H9 (cell line): ENCODE measurements at regions not wholly inside any gene's neighbourhood (a gene's known extent, or its start where the extent isn't known, plus 50 kb on each side); places are given as distances from the start of the nearest gene placed in this dataset.

Source experiments
- DNase-seq: peaks from one replicate; pipeline ENCODE4 v3.0.0-alpha.2; 2017
- H2AFZ ChIP-seq: one replicate; pipeline ENCODE4 v1.6.1; 2013; ENCODE audit warnings: mild to moderate bottlenecking, low read length, control low read depth, moderate library complexity
- H2AK5ac ChIP-seq: 2 replicates; pipeline ENCODE4 v1.6.1; 2013; ENCODE audit warnings: low read length, control low read depth, mixed read lengths; ENCODE audit not compliant: insufficient read length
- H2BK120ac ChIP-seq: one replicate; pipeline ENCODE4 v1.6.1; 2013; ENCODE audit warnings: low read depth, mild to moderate bottlenecking, low read length, control low read depth, inconsistent platforms; ENCODE audit not compliant: poor library complexity, severe bottlenecking
- H2BK12ac ChIP-seq: 2 replicates; pipeline ENCODE4 v1.6.1; 2013; ENCODE audit warnings: low read length, control low read depth, mixed read lengths, low read depth; ENCODE audit not compliant: insufficient read length
- H2BK15ac ChIP-seq: 2 replicates; pipeline ENCODE4 v1.6.1; 2013; ENCODE audit warnings: low read depth, low read length, control low read depth
- H2BK20ac ChIP-seq: one replicate; pipeline ENCODE4 v1.6.1; 2013; ENCODE audit warnings: low read depth, mild to moderate bottlenecking, low read length, control low read depth, inconsistent platforms; ENCODE audit not compliant: poor library complexity, severe bottlenecking
- H2BK5ac ChIP-seq: 2 replicates; pipeline ENCODE4 v1.6.1; 2013; ENCODE audit warnings: low read length, control low read depth, mixed read lengths; ENCODE audit not compliant: insufficient read length
- H3K14ac ChIP-seq: 2 replicates; pipeline ENCODE4 v1.6.1; 2013; ENCODE audit warnings: low read length, control low read depth; ENCODE audit not compliant: insufficient read depth
- H3K18ac ChIP-seq: 2 replicates; pipeline ENCODE4 v1.6.1; 2013; ENCODE audit warnings: low read depth, mild to moderate bottlenecking, mixed read lengths, low read length, control low read depth; ENCODE audit not compliant: insufficient read length
- H3K23ac ChIP-seq: 2 replicates; pipeline ENCODE4 v1.6.1; 2013; ENCODE audit warnings: low read length, control low read depth, mixed read lengths, low read depth; ENCODE audit not compliant: insufficient read length
- H3K23me2 ChIP-seq: 2 replicates; pipeline ENCODE4 v1.6.1; 2013; ENCODE audit warnings: low read depth, mild to moderate bottlenecking, mixed read lengths, low read length, control low read depth; ENCODE audit not compliant: insufficient read length, poor library complexity, severe bottlenecking
- H3K27ac ChIP-seq: 2 replicates; pipeline ENCODE4 v1.5.1; 2013; ENCODE audit warnings: low read length, control low read depth, mixed read lengths, low read depth; ENCODE audit not compliant: insufficient read length
- H3K27me3 ChIP-seq: 2 replicates; pipeline ENCODE4 v1.6.1; 2013; ENCODE audit warnings: low read length, control low read depth, inconsistent platforms; ENCODE audit not compliant: insufficient read depth
- H3K4ac ChIP-seq: 2 replicates; pipeline ENCODE4 v1.6.1; 2013; ENCODE audit warnings: low read depth, mild to moderate bottlenecking, control low read depth, inconsistent platforms, low read length, moderate library complexity
- H3K4me1 ChIP-seq: 2 replicates; pipeline ENCODE4 v1.6.1; 2013; ENCODE audit warnings: low read length, control low read depth, inconsistent platforms; ENCODE audit not compliant: insufficient read depth
- H3K4me2 ChIP-seq: 2 replicates; pipeline ENCODE4 v1.6.1; 2013; ENCODE audit warnings: low read length, control low read depth, mixed read lengths; ENCODE audit not compliant: insufficient read length, insufficient read depth
- H3K56ac ChIP-seq: 2 replicates; pipeline ENCODE4 v1.6.1; 2013; ENCODE audit warnings: low read depth, mild to moderate bottlenecking, mixed read lengths, low read length, control low read depth; ENCODE audit not compliant: insufficient read length
- H3K79me1 ChIP-seq: 2 replicates; pipeline ENCODE4 v1.6.1; 2013; ENCODE audit warnings: low read depth, mild to moderate bottlenecking, moderate library complexity, low read length, control low read depth, inconsistent platforms; ENCODE audit not compliant: insufficient read depth, poor library complexity, severe bottlenecking
- H3K79me2 ChIP-seq: 2 replicates; pipeline ENCODE4 v1.6.1; 2013; ENCODE audit warnings: low read length, control low read depth, inconsistent platforms; ENCODE audit not compliant: insufficient read depth
- H3K9ac ChIP-seq: 2 replicates; pipeline ENCODE4 v1.6.1; 2013; ENCODE audit warnings: low read length, control low read depth, mixed read lengths; ENCODE audit not compliant: insufficient read length; ENCODE audit errors: extremely low read depth
- H3K9me3 ChIP-seq: one replicate; pipeline ENCODE4 v1.6.1; 2013; ENCODE audit warnings: low read depth, low read length, inconsistent platforms; ENCODE audit not compliant: control insufficient read depth
- H3T11ph ChIP-seq: one replicate; pipeline ENCODE4 v1.6.1; 2013; ENCODE audit warnings: mild to moderate bottlenecking, low read length, control low read depth, inconsistent platforms
- H4K20me1 ChIP-seq: one replicate; pipeline ENCODE4 v1.6.1; 2013; ENCODE audit not compliant: control insufficient read depth, insufficient read length, insufficient read depth
- H4K5ac ChIP-seq: 2 replicates; pipeline ENCODE4 v1.6.1; 2013; ENCODE audit warnings: low read depth, mild to moderate bottlenecking, mixed read lengths, low read length, control low read depth; ENCODE audit not compliant: insufficient read length
- H4K8ac ChIP-seq: replicated peaks from 2 replicates; pipeline ENCODE4 v1.6.1; 2013; ENCODE audit warnings: low read length, control low read depth, mixed read lengths, low read depth; ENCODE audit not compliant: insufficient read length
- H4K91ac ChIP-seq: 2 replicates; pipeline ENCODE4 v1.6.1; 2013; ENCODE audit warnings: low read depth, mild to moderate bottlenecking, moderate library complexity, mixed read lengths, low read length, control low read depth; ENCODE audit not compliant: insufficient read length
- H3K27ac Mint-ChIP-seq, 3 experiments: 2 replicates in 2 of 3; 3 replicates in 1 of 3; pipeline ENCODE4 v1.8.0; 2020 to 2021; ENCODE audit warnings: mixed read lengths in 3 of 3, mild to moderate bottlenecking in 1 of 3, moderate library complexity in 1 of 3
- H3K27me3 Mint-ChIP-seq: 2 replicates; pipeline ENCODE4 v1.8.0; 2021; ENCODE audit warnings: low read depth, mild to moderate bottlenecking, moderate library complexity, mixed read lengths
- H3K36me3 Mint-ChIP-seq, 3 experiments: 2 replicates in 2 of 3; 3 replicates in 1 of 3; pipeline ENCODE4 v1.8.0; 2020 to 2021; ENCODE audit warnings: low read depth in 3 of 3, mixed read lengths in 3 of 3; ENCODE audit not compliant: insufficient read depth in 1 of 3
- H3K4me1 Mint-ChIP-seq, 2 experiments: 2 replicates each; pipeline ENCODE4 v1.8.0; 2020; ENCODE audit warnings: mixed read lengths in 2 of 2
- H3K4me3 Mint-ChIP-seq, 2 experiments: 2 replicates in 1 of 2; 3 replicates in 1 of 2; pipeline ENCODE4 v1.8.0; 2020 to 2021; ENCODE audit warnings: mild to moderate bottlenecking in 2 of 2, mixed read lengths in 2 of 2, moderate library complexity in 1 of 2
- H3K9me3 Mint-ChIP-seq, 2 experiments: 2 replicates in 1 of 2; 3 replicates in 1 of 2; pipeline ENCODE4 v1.8.0; 2020; ENCODE audit warnings: mild to moderate bottlenecking in 2 of 2, mixed read lengths in 2 of 2, moderate library complexity in 1 of 2
- CTCF ChIP-seq: fragments of 200-600 bp; sonication (generic); conservative IDR thresholded peaks from 3 replicates; pipeline ENCODE4 v1.8.0; 2021; ENCODE audit warnings: antibody characterized with exemption, mild to moderate bottlenecking
- WGBS: extraction: QIAGEN DNeasy Blood & Tissue Kit; methylation state at CpG from one replicate; pipeline ENCODE4 v1.1.7; 2013; ENCODE audit warnings: missing lambda C conversion rate, low lambda C conversion rate, mixed read lengths; ENCODE audit not compliant: insufficient read length; ENCODE audit errors: extremely low coverage; 5-methylcytosine and 5-hydroxymethylcytosine counted together

GRCh38 chr16:82384017-82384416 lies 214.0 kb upstream of the MPHOSPH6 start:
- no peaks in the 10 kb centered on the region for H3K79me1 ChIP-seq
- Mint-ChIP-seq H3K9me3 (no peaks in the 10 kb centered on the region), H3K36me3 (no peaks in the 10 kb centered on the region), H3K27me3 (peaks cover 9% of the 10 kb centered on the region), H3K27ac (no peak overlapping the region), H3K4me3 (no peak overlapping the region), H3K4me1 (peaks cover 4 to 13% of the 10 kb centered on the region in 2 experiments; a peak in 2 of 4 replicates)
- no peak for TF ChIP-seq CTCF
- H2BK20ac ChIP-seq = no peak overlapping the region
- H3K9ac ChIP-seq = no peak overlapping the region
- no peak overlapping the region for H3K4me2 ChIP-seq
- WGBS = no CpG with 5 or more reads among the region's 4 CpGs
- no peak overlapping the region for H3K56ac ChIP-seq
- H2BK5ac ChIP-seq = no peak overlapping the region
- no peaks in the 10 kb centered on the region for H3K79me2 ChIP-seq
- no peaks in the 10 kb centered on the region for H3K9me3 ChIP-seq
- H3K23ac ChIP-seq = no peak overlapping the region
- no peaks in the 10 kb centered on the region for H3K4me1 ChIP-seq
- H3K18ac ChIP-seq = no peak overlapping the region
- no peak overlapping the region for H4K91ac ChIP-seq
- no peak overlapping the region for H2BK120ac ChIP-seq
- no peak overlapping the region for H2BK12ac ChIP-seq
- no peak overlapping the region for H4K8ac ChIP-seq
- no peaks in the 10 kb centered on the region for H3K23me2 ChIP-seq
- H2AK5ac ChIP-seq = no peak overlapping the region
- H4K20me1 ChIP-seq = no peaks in the 10 kb centered on the region
- DNase-seq = no peak
- no peak overlapping the region for H3T11ph ChIP-seq
- H4K5ac ChIP-seq = no peak overlapping the region
- no peak overlapping the region for H2BK15ac ChIP-seq
- no peaks in the 10 kb centered on the region for H3K27me3 ChIP-seq
- H3K27ac ChIP-seq = no peak overlapping the region
- no peak overlapping the region for H3K14ac ChIP-seq
- H3K4ac ChIP-seq = no peak overlapping the region
- no peak overlapping the region for H2AFZ ChIP-seq
